GM23338 (cell line): ENCODE measurements at regions not wholly inside any gene's neighbourhood (a gene's known extent, or its start where the extent isn't known, plus 50 kb on each side); places are given as distances from the start of the nearest gene placed in this dataset.

Experiments
- ATAC-seq: fragments of 200-7000 bp; cut with Tn5 transposase; 3 replicates; pipeline ENCODE4 v1.9.1; 2020
- DNase-seq: peaks from one replicate; pipeline ENCODE4 v3.0.0-alpha.2; 2015; ENCODE audit warnings: low spot score
- H2AFZ ChIP-seq: fragments of 200-600 bp; sonication (generic); 2 replicates; pipeline ENCODE4 v1.8.0; 2016; ENCODE audit warnings: antibody characterized with exemption, mild to moderate bottlenecking, moderate library complexity
- H3F3A ChIP-seq: fragments of 200-600 bp; sonication (generic); replicated peaks from 2 replicates; pipeline ENCODE4 v1.8.0; 2017; ENCODE audit warnings: antibody characterized with exemption, mixed run types, low read depth
- H3K27ac ChIP-seq: fragments of 200-600 bp; sonication (generic); 2 replicates; pipeline ENCODE4 v1.6.1; 2016; ENCODE audit warnings: low read depth
- H3K27me3 ChIP-seq: fragments of 200-600 bp; sonication (generic); 2 replicates; pipeline ENCODE4 v1.8.0; 2016; ENCODE audit warnings: mild to moderate bottlenecking, mixed run types, moderate library complexity; ENCODE audit not compliant: insufficient read depth
- H3K36me3 ChIP-seq: fragments of 200-600 bp; sonication (generic); 2 replicates; pipeline ENCODE4 v1.8.0; 2016; ENCODE audit warnings: mild to moderate bottlenecking; ENCODE audit not compliant: insufficient read depth
- H3K4me1 ChIP-seq: fragments of 200-600 bp; sonication (generic); 2 replicates; pipeline ENCODE4 v1.8.0; 2016; ENCODE audit warnings: mild to moderate bottlenecking, moderate library complexity; ENCODE audit not compliant: insufficient read depth
- H3K4me2 ChIP-seq: fragments of 200-600 bp; sonication (generic); 2 replicates; pipeline ENCODE4 v1.7.1; 2017; ENCODE audit warnings: mixed run types
- H3K4me3 ChIP-seq: fragments of 200-600 bp; sonication (generic); 2 replicates; pipeline ENCODE4 v1.6.1; 2016; ENCODE audit warnings: mixed run types
- H3K79me2 ChIP-seq: fragments of 200-600 bp; sonication (generic); replicated peaks from 2 replicates; pipeline ENCODE4 v1.8.0; 2017; ENCODE audit warnings: mild to moderate bottlenecking; ENCODE audit not compliant: insufficient read depth
- H3K9me2 ChIP-seq: fragments of 200-600 bp; sonication (generic); 2 replicates; pipeline ENCODE4 v1.8.0; 2017; ENCODE audit not compliant: insufficient read depth
- H4K20me1 ChIP-seq: fragments of 200-600 bp; sonication (generic); replicated peaks from 2 replicates; pipeline ENCODE4 v1.8.0; 2017; ENCODE audit warnings: mild to moderate bottlenecking; ENCODE audit not compliant: insufficient read depth
- H3K27ac Mint-ChIP-seq: 2 replicates; pipeline ENCODE4 v1.8.0; 2020; ENCODE audit warnings: inconsistent platforms, mild to moderate bottlenecking, moderate library complexity, mixed read lengths
- H3K27me3 Mint-ChIP-seq: 3 replicates; pipeline ENCODE4 v1.8.0; 2022; ENCODE audit warnings: low read depth, mild to moderate bottlenecking, moderate library complexity, mixed read lengths, inconsistent platforms; ENCODE audit not compliant: insufficient read depth, poor library complexity
- H3K36me3 Mint-ChIP-seq: 3 replicates; pipeline ENCODE4 v1.8.0; 2021; ENCODE audit warnings: low read depth, mild to moderate bottlenecking, inconsistent platforms, moderate library complexity, mixed read lengths
- H3K4me1 Mint-ChIP-seq: 3 replicates; pipeline ENCODE4 v1.8.0; 2020; ENCODE audit warnings: mild to moderate bottlenecking, inconsistent platforms, mixed read lengths
- H3K4me3 Mint-ChIP-seq: 3 replicates; pipeline ENCODE4 v1.8.0; 2021; ENCODE audit warnings: moderate library complexity, mild to moderate bottlenecking, inconsistent platforms, mixed read lengths
- H3K9me3 Mint-ChIP-seq: 3 replicates; pipeline ENCODE4 v1.8.0; 2020; ENCODE audit warnings: moderate library complexity, mild to moderate bottlenecking, inconsistent platforms, mixed read lengths
- CREB1 ChIP-seq: fragments of 250-450 bp; sonication (Bioruptor Pico); IDR thresholded peaks from 2 replicates; pipeline ENCODE4 v1.5.0; 2020; ENCODE audit warnings: low read depth, mild to moderate bottlenecking, moderate library complexity
- ETS1 ChIP-seq: IDR thresholded peaks from 2 replicates; pipeline ENCODE4 v1.6.1; 2016; ENCODE audit warnings: antibody characterized with exemption
- EZH2phosphoT487 ChIP-seq: fragments of 200-600 bp; sonication (generic); IDR thresholded peaks from one replicate; pipeline ENCODE4 v1.8.1; 2018; ENCODE audit warnings: antibody characterized with exemption; ENCODE audit not compliant: unreplicated experiment
- POLR2AphosphoS5 ChIP-seq: IDR thresholded peaks from 2 replicates; pipeline ENCODE4 v1.6.1; 2016; ENCODE audit warnings: antibody characterized with exemption, low read depth
- REST ChIP-seq: IDR thresholded peaks from one replicate; pipeline ENCODE4 v1.6.1; 2018; ENCODE audit warnings: antibody characterized with exemption; ENCODE audit not compliant: unreplicated experiment
- ZNF114 ChIP-seq: fragments of 250-450 bp; sonication (Bioruptor Pico); IDR thresholded peaks from 2 replicates; pipeline ENCODE4 v1.5.0; 2020; ENCODE audit warnings: mild to moderate bottlenecking, moderate library complexity
- ZNF331 ChIP-seq: fragments of 250-450 bp; sonication (Bioruptor Pico); IDR thresholded peaks from 2 replicates; pipeline ENCODE4 v1.5.0; 2020; ENCODE audit warnings: low read depth, mild to moderate bottlenecking, moderate library complexity
- TF ChIP-seq, protein P1 (sequence below), 2 experiments: fragments of 200-600 bp in 1 of 2; sonication (generic) in 1 of 2; conservative IDR thresholded peaks; 2 replicates each; pipeline versions ENCODE4 v1.5.1 to v1.6.1; 2016 to 2017; ENCODE audit warnings: antibody characterized with exemption in 2 of 2, low read depth in 2 of 2, mild to moderate bottlenecking in 2 of 2, moderate library complexity in 1 of 2

DNA sequence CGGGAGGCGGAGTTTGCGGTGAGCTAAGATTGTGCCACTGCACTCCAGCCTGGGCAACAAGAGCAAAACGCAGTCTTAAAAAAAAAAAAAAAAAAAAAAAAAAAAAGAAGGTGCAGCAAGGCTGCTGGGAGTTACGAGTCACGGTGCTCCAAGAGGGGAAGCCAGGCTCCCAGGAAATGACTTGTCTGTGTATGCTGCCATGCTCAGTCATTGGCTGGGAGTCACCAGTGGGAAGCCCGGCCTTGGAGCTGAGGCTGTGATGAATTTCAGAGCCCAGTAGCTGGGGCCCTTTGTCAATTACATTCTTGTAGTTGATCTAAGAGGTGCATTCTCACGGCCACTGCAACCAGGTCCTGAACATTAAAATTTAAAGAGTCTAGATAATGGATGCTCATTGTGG lies 1105.1 kb upstream of the TENM3 start:
- DNase-seq: no peak
- H3K9me2 ChIP-seq: no peaks in the 10 kb centered on the region; the same call in 1 of the 2 replicates
- H3K27ac Mint-ChIP-seq: no peak overlapping the region

More for the DNA sequence above, 1105.1 kb upstream of the TENM3 start:
- no peaks in the 10 kb centered on the region for H3K4me1 ChIP-seq
- Mint-ChIP-seq H3K4me3 (no peak overlapping the region), H3K4me1 (no peaks in the 10 kb centered on the region), H3K36me3 (no peaks in the 10 kb centered on the region; the same call in 2 of the 3 replicates), H3K9me3 (no peaks in the 10 kb centered on the region), H3K27me3 (no peaks in the 10 kb centered on the region)
- no peak for ATAC-seq
- TF ChIP-seq, protein P1, sequence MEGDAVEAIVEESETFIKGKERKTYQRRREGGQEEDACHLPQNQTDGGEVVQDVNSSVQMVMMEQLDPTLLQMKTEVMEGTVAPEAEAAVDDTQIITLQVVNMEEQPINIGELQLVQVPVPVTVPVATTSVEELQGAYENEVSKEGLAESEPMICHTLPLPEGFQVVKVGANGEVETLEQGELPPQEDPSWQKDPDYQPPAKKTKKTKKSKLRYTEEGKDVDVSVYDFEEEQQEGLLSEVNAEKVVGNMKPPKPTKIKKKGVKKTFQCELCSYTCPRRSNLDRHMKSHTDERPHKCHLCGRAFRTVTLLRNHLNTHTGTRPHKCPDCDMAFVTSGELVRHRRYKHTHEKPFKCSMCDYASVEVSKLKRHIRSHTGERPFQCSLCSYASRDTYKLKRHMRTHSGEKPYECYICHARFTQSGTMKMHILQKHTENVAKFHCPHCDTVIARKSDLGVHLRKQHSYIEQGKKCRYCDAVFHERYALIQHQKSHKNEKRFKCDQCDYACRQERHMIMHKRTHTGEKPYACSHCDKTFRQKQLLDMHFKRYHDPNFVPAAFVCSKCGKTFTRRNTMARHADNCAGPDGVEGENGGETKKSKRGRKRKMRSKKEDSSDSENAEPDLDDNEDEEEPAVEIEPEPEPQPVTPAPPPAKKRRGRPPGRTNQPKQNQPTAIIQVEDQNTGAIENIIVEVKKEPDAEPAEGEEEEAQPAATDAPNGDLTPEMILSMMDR (conservative IDR thresholded peaks at IDR 0.05; ENCODE audit: low read depth in 2 of 2): no peak
- TF ChIP-seq CREB1 (CRISPR knock-in tag) (no peak), EZH2phosphoT487 (no peak), ETS1 (no peak), ZNF114 (CRISPR knock-in tag) (no peak), POLR2AphosphoS5 (no peak), ZNF331 (CRISPR knock-in tag) (no peak), REST (no peak)
- no peaks in the 10 kb centered on the region for H3F3A ChIP-seq
- no peaks in the 10 kb centered on the region for H3K36me3 ChIP-seq
- no peak overlapping the region for H3K4me3 ChIP-seq
- no peaks in the 10 kb centered on the region for H3K27me3 ChIP-seq
- H3K4me2 ChIP-seq: no peak overlapping the region
- H2AFZ ChIP-seq: no peak overlapping the region
- H4K20me1 ChIP-seq: no peaks in the 10 kb centered on the region
- no peak overlapping the region for H3K27ac ChIP-seq
- no peaks in the 10 kb centered on the region for H3K79me2 ChIP-seq
